BJ (cell line): ENCODE measurements at regions not wholly inside any gene's neighbourhood (a gene's known extent, or its start where the extent isn't known, plus 50 kb on each side); places are given as distances from the start of the nearest gene placed in this dataset.

ENCODE experiments used
- CTCF ChIA-PET: fragments of 350-600 bp; formaldehyde crosslinking; extraction: SDS; loops from one replicate; lab custom pipeline; 2021; ENCODE audit warnings: antibody characterized with exemption, inconsistent platforms; lab: Yijun Ruan, JAX
- POLR2A ChIA-PET: fragments of 300-600 bp; sonication (Branson Sonifier 250); formaldehyde crosslinking; extraction: SDS; loops from one replicate; lab custom pipeline; 2021; ENCODE audit warnings: antibody characterized with exemption; lab: Charles Lee
- DNase-seq: peaks from one replicate; pipeline ENCODE4 v3.0.0-alpha.2; 2011; ENCODE audit warnings: low read depth
- H3K27me3 ChIP-seq: 2 replicates; pipeline ENCODE4 v1.6.0; 2011; ENCODE audit warnings: low read length; ENCODE audit not compliant: control insufficient read depth, insufficient read depth
- H3K36me3 ChIP-seq: 2 replicates; pipeline ENCODE4 v1.5.1; 2011; ENCODE audit warnings: low read length; ENCODE audit not compliant: control insufficient read depth, insufficient read depth
- H3K4me3 ChIP-seq: 2 replicates; pipeline ENCODE4 v1.5.1; 2011; ENCODE audit warnings: low read depth, mild to moderate bottlenecking, control low read depth, low read length
- CTCF ChIP-seq: IDR thresholded peaks from 2 replicates; pipeline ENCODE4 v1.5.1; 2011; ENCODE audit warnings: low read depth, mild to moderate bottlenecking, control low read depth, inconsistent platforms, low read length, moderate library complexity; ENCODE audit not compliant: insufficient read depth

- Histone ChIP-seq H3K36me3 (no peaks in the 10 kb centered on the region), H3K4me3 (no peak overlapping the region), H3K27me3 (no peaks in the 10 kb centered on the region)
- ChIA-PET POLR2A (no interaction called here), CTCF (no interaction called here)
- TF ChIP-seq CTCF = no peak
- no peak for DNase-seq
Observed at GRCh38 chr7:21357151-21358097, 70.5 kb upstream of the SP4 start.

DNA sequence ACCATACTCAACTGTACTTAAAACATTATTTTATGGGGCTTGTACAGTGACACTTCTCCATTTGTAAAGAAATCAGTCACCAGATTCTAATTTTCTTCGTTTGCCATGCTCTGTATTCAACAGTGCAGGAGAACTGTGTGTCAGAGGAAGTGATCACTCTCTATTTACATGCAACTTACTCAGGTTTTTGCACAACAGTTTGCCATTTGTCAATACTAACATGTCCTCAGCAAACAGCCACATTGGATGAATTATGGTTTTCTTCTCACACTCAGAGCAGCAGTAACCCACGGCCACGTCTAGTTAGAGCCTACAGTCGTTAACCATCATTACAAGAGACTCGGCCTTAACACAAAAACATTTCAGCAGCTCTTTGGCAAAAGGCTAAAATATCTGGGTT is 69.2 kb upstream of the SP4 start:
- TF ChIP-seq CTCF = no peak
- Histone ChIP-seq H3K36me3 (no peaks in the 10 kb centered on the region), H3K4me3 (no peak overlapping the region), H3K27me3 (no peaks in the 10 kb centered on the region)
- POLR2A ChIA-PET = interaction anchor here (0.5 kb wide), 1 partner anchor 50 kb away, joined by 3 read pairs; no protein-coding TSS in a partner anchor
- CTCF ChIA-PET = no interaction called here
- DNase-seq = no peak

- Histone ChIP-seq H3K36me3 (no peaks in the 10 kb centered on the region), H3K4me3 (no peak overlapping the region), H3K27me3 (no peaks in the 10 kb centered on the region)
- DNase-seq = no peak
- ChIA-PET CTCF (no interaction called here), POLR2A (interaction anchor here (0.5 kb wide), 1 partner anchor 49 kb away, joined by 3 read pairs; no protein-coding TSS in a partner anchor)
- no peak for TF ChIP-seq CTCF
Observed at GRCh38 chr7:21359163-21359562, 68.7 kb upstream of the SP4 start.

DNA sequence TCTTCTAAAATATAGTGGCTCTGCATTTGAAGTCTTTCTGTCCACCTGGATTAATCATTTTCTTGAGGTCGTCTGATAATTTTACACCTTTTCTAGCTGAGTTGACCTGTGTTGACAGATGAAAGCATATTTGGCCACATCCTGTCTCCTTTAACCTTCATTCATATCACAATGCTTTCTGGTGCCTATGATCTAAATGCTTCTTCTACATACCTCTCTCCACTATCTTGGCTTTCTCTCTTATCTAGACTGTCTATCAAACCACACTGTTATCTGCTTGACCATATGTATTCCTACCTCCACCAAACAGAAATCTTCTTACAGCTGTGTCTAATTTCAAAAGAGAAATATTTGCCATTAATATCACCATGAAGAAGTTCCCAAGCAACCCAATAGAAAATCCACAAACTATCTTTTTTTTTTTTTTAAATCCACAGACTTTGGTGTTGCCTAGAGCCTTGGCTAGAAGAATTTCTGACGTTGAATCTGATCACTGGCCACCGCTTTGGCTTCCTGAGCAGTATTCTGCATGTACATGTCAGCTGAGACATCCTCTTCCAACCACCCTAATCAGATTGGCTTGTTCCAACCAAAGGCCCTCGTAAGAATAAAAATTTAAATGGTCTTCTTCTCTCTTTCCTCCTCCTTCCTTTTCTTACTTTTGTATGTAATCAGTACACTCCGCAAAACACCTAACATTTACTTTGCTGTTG is 66.3 kb upstream of the SP4 start:
- no peak for DNase-seq
- H3K36me3 ChIP-seq = no peaks in the 10 kb centered on the region
- no peak for TF ChIP-seq CTCF
- no peak overlapping the region for H3K4me3 ChIP-seq
- POLR2A ChIA-PET = no interaction called here
- CTCF ChIA-PET = interaction anchor here (0.6 kb wide), 2 partner anchors 64 to 321 kb away, joined by 3 read pairs; no protein-coding TSS in a partner anchor
- H3K27me3 ChIP-seq = no peaks in the 10 kb centered on the region

DNA sequence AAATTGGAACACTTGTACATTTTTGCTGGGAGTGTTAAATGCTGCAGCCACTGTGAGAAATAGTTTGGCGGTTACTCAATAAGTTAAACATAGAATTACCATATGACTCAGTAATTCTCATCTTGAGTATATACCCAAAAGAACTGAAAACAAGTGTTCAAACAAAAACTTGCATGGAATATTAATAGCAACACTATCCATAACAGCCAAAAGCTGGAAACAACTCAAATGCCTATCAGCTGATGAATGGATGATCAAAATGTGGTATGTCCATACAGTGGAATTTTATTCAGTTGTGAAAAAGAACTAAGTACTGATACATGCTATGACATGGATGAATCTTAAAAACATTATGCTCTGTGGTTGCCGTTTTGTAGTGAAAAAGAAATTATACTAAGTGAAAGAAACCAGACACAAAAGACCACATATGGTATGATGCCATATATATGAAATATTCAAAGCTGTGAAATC is 63.0 kb upstream of the SP4 start:
- H3K27me3 ChIP-seq = no peaks in the 10 kb centered on the region
- no peak overlapping the region for H3K4me3 ChIP-seq
- ChIA-PET POLR2A (no interaction called here), CTCF (no interaction called here)
- no peak for TF ChIP-seq CTCF
- DNase-seq = no peak
- no peaks in the 10 kb centered on the region for H3K36me3 ChIP-seq
